Endometrial microvascular endothelial cells (primary cell): ENCODE measurements at regions not wholly inside any gene's neighbourhood (a gene's known extent, or its start where the extent isn't known, plus 50 kb on each side); places are given as distances from the start of the nearest gene placed in this dataset.

Experiments used
- in situ Hi-C: cut with HindIII; loops from 2 replicates; pipeline ENCODE4 v1.10.0; 2017; ENCODE audit warnings: low sequenced_read_pairs, low pct_unique_long_range_greater_than_20kb; ENCODE audit errors: inconsistent ontology term

DNA sequence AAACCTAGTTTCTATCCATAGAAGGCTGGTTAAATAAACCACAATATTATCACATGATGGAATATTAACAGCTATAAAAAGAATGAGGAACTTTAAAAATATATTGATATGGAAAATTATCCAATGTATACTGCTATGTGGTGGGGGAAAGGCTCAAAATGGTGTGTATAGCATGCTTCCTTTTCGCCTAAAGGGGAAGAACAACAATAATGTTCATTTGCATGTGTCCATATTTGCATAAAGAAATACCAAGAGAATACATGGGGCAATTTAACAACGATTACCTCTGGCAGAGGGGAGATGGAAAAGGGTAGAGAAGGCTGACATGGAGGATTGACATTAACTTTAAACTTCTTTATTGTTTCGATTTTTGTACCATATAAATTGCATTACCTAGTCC lies 121.3 kb upstream of the PARP11 start:
- in situ Hi-C loops = no loop called here

DNA sequence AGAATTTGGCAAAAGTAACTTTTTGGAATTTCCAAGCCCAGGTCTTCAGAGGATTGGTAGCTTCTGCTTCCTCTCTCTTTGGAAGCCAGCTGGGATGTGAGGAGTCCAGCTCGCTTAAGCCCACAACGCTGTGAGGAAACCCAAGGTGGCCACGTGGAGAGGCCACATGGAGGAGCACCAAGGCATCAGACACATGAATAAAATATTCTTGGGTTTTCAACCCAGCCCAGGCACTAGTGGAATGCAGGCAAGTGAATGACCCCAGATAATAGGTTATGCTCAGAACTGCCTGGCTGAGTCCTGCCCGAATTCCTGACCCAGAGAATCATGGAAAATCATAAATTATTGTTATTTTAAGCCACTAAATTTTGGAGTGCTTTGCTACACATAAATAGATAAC lies 119.7 kb upstream of the PARP11 start:
- in situ Hi-C loops = no loop called here

- in situ Hi-C loops = no loop called here
Measured at GRCh38 chr12:3991798-3992580, 118.8 kb upstream of the PARP11 start.

DNA sequence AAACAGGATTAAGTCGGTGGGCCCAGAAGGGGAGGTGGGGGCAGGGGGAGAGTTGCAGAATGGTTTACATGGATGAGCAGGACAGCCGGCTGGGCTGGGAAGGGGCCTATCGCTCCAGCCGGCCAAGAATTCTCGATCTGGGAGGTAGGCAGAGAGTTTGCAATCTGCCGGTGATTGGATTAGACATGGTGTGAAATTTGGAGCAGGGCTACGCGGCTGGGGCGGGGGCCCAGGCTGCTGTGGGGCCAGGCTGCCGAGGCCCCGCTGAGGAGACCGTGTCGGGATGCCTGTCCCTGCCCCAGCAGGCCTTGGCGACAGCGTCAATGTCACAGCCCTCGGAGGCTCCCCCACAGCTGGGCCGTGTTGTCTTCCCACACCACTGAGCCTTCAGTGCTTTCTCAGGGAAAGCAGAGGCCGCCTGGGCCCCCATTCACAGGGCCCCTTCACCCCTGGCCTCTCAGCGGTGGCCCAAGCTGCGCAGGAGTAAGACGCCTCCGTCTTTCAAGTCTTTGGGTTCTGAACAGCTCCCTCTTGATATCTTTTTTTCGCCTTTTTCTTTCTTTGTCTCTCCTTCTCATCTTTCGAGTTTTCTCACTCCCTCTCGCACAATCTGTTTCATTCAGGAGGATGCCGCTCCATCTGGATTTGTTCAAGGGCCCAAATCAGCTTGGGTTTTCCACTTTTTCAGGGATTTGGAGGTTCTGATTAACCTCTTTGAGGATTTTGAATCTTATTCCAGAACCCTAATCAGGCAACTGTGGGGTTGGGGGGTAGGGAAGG lies 117.5 kb upstream of the PARP11 start:
- in situ Hi-C loops = no loop called here

DNA sequence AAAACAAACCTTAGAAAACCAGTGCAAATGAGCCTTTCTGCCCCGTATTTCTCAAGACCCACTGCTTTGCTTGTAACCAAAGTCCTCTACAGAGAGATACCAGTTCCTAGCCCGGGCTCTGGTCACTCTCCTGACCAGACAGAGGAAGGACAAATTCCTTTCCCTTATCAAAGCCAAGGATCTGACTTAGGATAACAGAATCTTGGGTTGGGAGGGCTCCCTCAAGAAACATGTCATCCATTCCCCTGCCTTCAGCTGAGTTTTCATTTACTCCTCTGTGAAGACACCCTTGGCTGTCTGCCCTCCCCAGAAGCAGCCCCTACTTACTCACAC lies 116.0 kb upstream of the PARP11 start:
- in situ Hi-C loops = no loop called here

- in situ Hi-C loops = no loop called here
Measured at GRCh38 chr12:3988519-3989217, 115.5 kb upstream of the PARP11 start.

- in situ Hi-C loops = no loop called here
Measured at GRCh38 chr12:3987571-3987970, 114.4 kb upstream of the PARP11 start.

GRCh38 chr12:3980504-3981272 lies 107.5 kb upstream of the PARP11 start:
- in situ Hi-C loops = no loop called here

DNA sequence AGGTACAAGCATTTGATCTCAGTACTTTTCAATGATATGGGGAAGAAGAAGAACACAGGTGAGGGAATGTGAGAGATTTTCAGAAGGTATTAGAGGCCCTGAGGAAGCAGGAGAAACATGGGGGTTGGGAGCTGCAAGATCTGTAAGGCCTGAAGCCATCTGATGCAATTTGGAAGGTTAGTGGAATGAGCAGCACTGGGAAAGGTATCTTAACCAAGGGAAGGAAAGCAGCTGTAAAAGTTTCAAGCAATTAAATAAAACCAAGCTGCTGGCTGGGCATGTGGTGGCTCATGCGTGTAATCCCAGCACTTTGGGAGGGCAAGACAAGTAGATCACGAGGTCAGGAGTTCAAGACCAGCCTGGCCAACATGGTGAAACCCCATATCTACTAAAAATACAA lies 104.4 kb upstream of the PARP11 start:
- in situ Hi-C loops = no loop called here

- in situ Hi-C loops = no loop called here
Measured at GRCh38 chr12:3976351-3976938, 103.2 kb upstream of the PARP11 start.

- in situ Hi-C loops = no loop called here
Measured at GRCh38 chr12:3975652-3976051, 102.5 kb upstream of the PARP11 start.

DNA sequence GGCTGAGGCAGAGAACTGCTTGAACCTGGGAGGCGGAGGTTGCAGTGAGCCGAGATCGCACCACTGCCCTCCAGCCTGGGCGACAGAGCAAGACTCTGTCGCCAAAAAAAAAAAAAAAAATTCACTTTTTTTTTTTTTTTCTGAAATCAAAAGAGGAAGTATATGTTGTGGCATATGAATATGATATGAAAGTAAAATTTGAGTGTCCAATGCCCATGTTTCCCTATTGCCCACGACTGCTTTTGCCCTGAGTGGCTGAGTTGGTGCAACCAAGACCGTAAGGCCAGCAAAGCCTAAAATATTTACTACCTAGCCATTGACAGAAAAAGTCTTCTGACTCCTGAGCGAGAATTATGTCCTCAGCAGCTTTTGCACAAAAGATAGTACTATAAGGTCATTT lies 101.7 kb upstream of the PARP11 start:
- in situ Hi-C loops = no loop called here

DNA sequence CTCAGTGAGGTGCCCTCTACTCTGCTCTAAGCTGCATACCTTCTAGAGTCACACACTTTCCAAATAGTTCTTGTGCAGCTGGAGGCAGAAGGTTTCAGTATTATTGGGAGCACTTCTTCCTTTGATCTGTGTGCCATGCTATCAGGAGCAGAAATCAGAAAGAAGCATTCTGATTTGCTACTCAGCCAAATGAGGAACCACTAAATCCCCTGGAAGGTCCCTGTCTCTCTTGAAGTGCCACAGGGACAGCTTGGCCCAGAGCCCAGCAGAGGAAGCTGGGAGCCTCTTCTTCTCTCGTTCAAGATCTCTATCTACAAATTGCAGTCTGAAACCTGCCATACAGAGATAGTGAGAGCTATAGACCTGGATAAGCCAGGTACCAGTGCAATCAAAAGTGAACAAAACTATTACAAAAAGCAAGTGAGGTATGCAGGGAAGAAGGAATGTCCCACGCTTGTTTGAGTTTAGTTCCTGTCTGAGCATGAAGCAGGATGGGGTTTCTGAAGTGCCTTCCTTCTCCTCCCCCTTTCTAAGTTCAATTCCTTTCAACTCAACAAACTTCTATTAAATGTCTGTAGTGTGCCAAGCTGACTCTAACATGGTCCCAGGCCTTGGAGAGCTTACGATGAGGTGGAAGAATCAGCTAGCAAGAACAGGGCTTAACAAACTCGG lies 100.9 kb upstream of the PARP11 start:
- in situ Hi-C loops = no loop called here

GRCh38 chr12:3973269-3973884 lies 100.2 kb upstream of the PARP11 start:
- in situ Hi-C loops = no loop called here

GRCh38 chr12:3972576-3972975 lies 99.4 kb upstream of the PARP11 start:
- in situ Hi-C loops = no loop called here

DNA sequence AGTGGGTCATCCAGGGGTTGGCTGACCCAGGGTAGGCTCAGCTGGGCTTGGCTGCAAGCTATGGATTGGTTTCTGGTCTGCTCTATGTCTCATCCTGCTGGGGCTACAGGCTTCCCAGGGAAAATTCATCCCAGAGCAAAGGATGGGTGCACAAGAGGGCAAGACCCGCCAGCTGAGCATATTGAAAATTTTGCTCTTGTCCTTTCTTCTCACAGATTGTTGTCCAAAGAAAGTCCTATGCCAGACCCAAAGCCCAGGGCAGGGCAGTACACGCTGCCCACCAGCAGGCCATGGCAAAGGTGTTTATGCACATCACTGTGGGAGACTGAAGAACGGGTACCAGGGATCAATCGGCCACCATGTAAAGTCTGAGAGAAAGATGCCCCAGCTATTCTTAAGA lies 95.3 kb upstream of the PARP11 start:
- in situ Hi-C loops = no loop called here

DNA sequence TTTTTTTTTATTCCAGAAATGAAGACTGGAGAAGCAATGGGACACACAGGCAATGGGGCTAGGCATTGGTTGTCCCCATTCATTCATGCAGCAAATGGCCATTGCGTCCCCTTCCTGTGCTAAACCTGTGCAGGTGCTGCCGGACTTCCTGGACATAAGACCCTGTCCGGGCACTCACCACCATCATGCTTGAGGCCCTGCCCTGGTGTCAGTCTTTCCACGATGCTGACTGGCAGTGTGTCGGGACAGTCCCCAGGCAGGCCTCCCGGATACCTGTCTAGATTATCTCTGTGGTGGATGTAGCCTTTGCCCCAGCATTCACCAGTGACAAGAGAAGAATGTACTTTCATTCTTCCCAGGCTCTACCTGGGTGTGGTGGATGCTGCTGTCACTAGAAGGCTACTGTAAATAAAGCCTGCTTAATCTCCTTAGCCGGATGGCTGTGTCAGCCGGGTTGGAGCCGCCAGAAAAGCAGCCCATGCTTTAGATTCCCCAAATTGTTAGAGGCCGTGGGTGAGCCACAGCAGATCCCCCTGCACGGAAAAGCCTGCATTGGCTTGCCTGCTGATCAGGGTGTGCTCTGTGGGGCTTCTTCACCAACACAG lies 94.5 kb upstream of the PARP11 start:
- in situ Hi-C loops = no loop called here

DNA sequence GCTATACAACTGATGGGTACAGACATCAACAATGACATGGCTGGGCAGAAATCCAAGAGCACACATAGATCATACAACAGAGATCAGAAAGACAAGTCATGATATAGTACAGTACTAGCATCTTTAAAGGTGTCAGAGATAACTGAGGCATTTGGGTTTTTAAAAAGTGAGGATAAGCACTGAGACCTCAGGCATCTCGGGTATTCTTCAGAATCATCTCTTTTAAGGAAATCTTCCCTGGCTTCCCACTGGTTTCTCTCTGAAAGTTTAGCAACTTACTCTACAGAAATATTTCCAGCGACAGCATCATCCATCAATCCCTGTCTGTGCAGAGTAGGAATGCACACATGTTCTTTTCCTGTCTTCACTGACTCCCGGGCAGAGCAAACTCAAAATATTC lies 93.2 kb upstream of the PARP11 start:
- in situ Hi-C loops = no loop called here
